ENCODE measurements at regions not wholly inside any gene's neighbourhood (a gene's known extent, or its start where the extent isn't known, plus 50 kb on each side); places are given as distances from the start of the nearest gene placed in this dataset.
"Not testable (repeated sequence)": the region's sequence is repeated elsewhere in the genome, so short reads cannot be mapped to it uniquely, and the experiment has no call there.

GRCh38 chr16:88266935-88267551 lies 115.7 kb upstream of the ZNF469 start:
- H3K36me3 ChIP-seq (ENCODE audit: insufficient read depth, low read length, poor library complexity, severe bottlenecking); H3K27ac ChIP-seq (ENCODE audit: low read depth, low read length, poor library complexity, severe bottlenecking); H3K27me3 ChIP-seq (replicated peaks; ENCODE audit: insufficient read depth, low read depth, low read length, poor library complexity); H3K4me1 ChIP-seq (ENCODE audit: insufficient read depth, low read length, poor library complexity, severe bottlenecking); H3K4me3 ChIP-seq (ENCODE audit: low read depth, low read length, poor library complexity, severe bottlenecking); BruUV-seq (replicated peaks); CTCF ChIA-PET; DNase-seq (ENCODE audit: low spot score); intact Hi-C loops (cut with micrococcal nuclease; ENCODE audit: unreplicated experiment); H3K9me3 ChIP-seq (ENCODE audit: low read depth, low read length, poor library complexity, severe bottlenecking); POLR2A ChIA-PET (ENCODE audit: low non-redundant PET): not testable (repeated sequence)

- POLR2A ChIA-PET (ENCODE audit: low non-redundant PET); CTCF ChIA-PET; BruUV-seq (replicated peaks); DNase-seq (ENCODE audit: low spot score); intact Hi-C loops (cut with micrococcal nuclease; ENCODE audit: unreplicated experiment); H3K36me3 ChIP-seq (ENCODE audit: insufficient read depth, low read length, poor library complexity, severe bottlenecking); H3K27ac ChIP-seq (ENCODE audit: low read depth, low read length, poor library complexity, severe bottlenecking); H3K27me3 ChIP-seq (replicated peaks; ENCODE audit: insufficient read depth, low read depth, low read length, poor library complexity); H3K4me3 ChIP-seq (ENCODE audit: low read depth, low read length, poor library complexity, severe bottlenecking); H3K9me3 ChIP-seq (ENCODE audit: low read depth, low read length, poor library complexity, severe bottlenecking); H3K4me1 ChIP-seq (ENCODE audit: insufficient read depth, low read length, poor library complexity, severe bottlenecking): not testable (repeated sequence)
These were observed 114.4 kb upstream of the ZNF469 start for GRCh38 chr16:88268186-88268970.

GRCh38 chr16:88270171-88270790 lies 112.5 kb upstream of the ZNF469 start:
- DNase-seq (ENCODE audit: low spot score); POLR2A ChIA-PET (ENCODE audit: low non-redundant PET); H3K27me3 ChIP-seq (replicated peaks; ENCODE audit: insufficient read depth, low read depth, low read length, poor library complexity); intact Hi-C loops (cut with micrococcal nuclease; ENCODE audit: unreplicated experiment); H3K9me3 ChIP-seq (ENCODE audit: low read depth, low read length, poor library complexity, severe bottlenecking); CTCF ChIA-PET; H3K4me3 ChIP-seq (ENCODE audit: low read depth, low read length, poor library complexity, severe bottlenecking); H3K27ac ChIP-seq (ENCODE audit: low read depth, low read length, poor library complexity, severe bottlenecking); BruUV-seq (replicated peaks); H3K4me1 ChIP-seq (ENCODE audit: insufficient read depth, low read length, poor library complexity, severe bottlenecking); H3K36me3 ChIP-seq (ENCODE audit: insufficient read depth, low read length, poor library complexity, severe bottlenecking): not testable (repeated sequence)

GRCh38 chr16:88271296-88271695 lies 111.5 kb upstream of the ZNF469 start:
- H3K27me3 ChIP-seq (replicated peaks; ENCODE audit: insufficient read depth, low read depth, low read length, poor library complexity); BruUV-seq (replicated peaks); H3K27ac ChIP-seq (ENCODE audit: low read depth, low read length, poor library complexity, severe bottlenecking); CTCF ChIA-PET; H3K4me3 ChIP-seq (ENCODE audit: low read depth, low read length, poor library complexity, severe bottlenecking); H3K36me3 ChIP-seq (ENCODE audit: insufficient read depth, low read length, poor library complexity, severe bottlenecking); DNase-seq (ENCODE audit: low spot score); POLR2A ChIA-PET (ENCODE audit: low non-redundant PET); H3K4me1 ChIP-seq (ENCODE audit: insufficient read depth, low read length, poor library complexity, severe bottlenecking); H3K9me3 ChIP-seq (ENCODE audit: low read depth, low read length, poor library complexity, severe bottlenecking); intact Hi-C loops (cut with micrococcal nuclease; ENCODE audit: unreplicated experiment): not testable (repeated sequence)

- intact Hi-C loops (cut with micrococcal nuclease; ENCODE audit: unreplicated experiment); H3K4me3 ChIP-seq (ENCODE audit: low read depth, low read length, poor library complexity, severe bottlenecking); POLR2A ChIA-PET (ENCODE audit: low non-redundant PET); H3K36me3 ChIP-seq (ENCODE audit: insufficient read depth, low read length, poor library complexity, severe bottlenecking); DNase-seq (ENCODE audit: low spot score); H3K4me1 ChIP-seq (ENCODE audit: insufficient read depth, low read length, poor library complexity, severe bottlenecking); H3K27me3 ChIP-seq (replicated peaks; ENCODE audit: insufficient read depth, low read depth, low read length, poor library complexity); H3K27ac ChIP-seq (ENCODE audit: low read depth, low read length, poor library complexity, severe bottlenecking); H3K9me3 ChIP-seq (ENCODE audit: low read depth, low read length, poor library complexity, severe bottlenecking); CTCF ChIA-PET; BruUV-seq (replicated peaks): not testable (repeated sequence)
These were observed 111.0 kb upstream of the ZNF469 start for GRCh38 chr16:88271776-88272175.

GRCh38 chr16:88272437-88272836 lies 110.3 kb upstream of the ZNF469 start:
- DNase-seq (ENCODE audit: low spot score); H3K4me3 ChIP-seq (ENCODE audit: low read depth, low read length, poor library complexity, severe bottlenecking); H3K27ac ChIP-seq (ENCODE audit: low read depth, low read length, poor library complexity, severe bottlenecking); H3K4me1 ChIP-seq (ENCODE audit: insufficient read depth, low read length, poor library complexity, severe bottlenecking); CTCF ChIA-PET; intact Hi-C loops (cut with micrococcal nuclease; ENCODE audit: unreplicated experiment); H3K9me3 ChIP-seq (ENCODE audit: low read depth, low read length, poor library complexity, severe bottlenecking); H3K36me3 ChIP-seq (ENCODE audit: insufficient read depth, low read length, poor library complexity, severe bottlenecking); POLR2A ChIA-PET (ENCODE audit: low non-redundant PET); BruUV-seq (replicated peaks); H3K27me3 ChIP-seq (replicated peaks; ENCODE audit: insufficient read depth, low read depth, low read length, poor library complexity): not testable (repeated sequence)

- intact Hi-C loops (cut with micrococcal nuclease; ENCODE audit: unreplicated experiment); H3K4me3 ChIP-seq (ENCODE audit: low read depth, low read length, poor library complexity, severe bottlenecking); H3K9me3 ChIP-seq (ENCODE audit: low read depth, low read length, poor library complexity, severe bottlenecking); H3K4me1 ChIP-seq (ENCODE audit: insufficient read depth, low read length, poor library complexity, severe bottlenecking); H3K27ac ChIP-seq (ENCODE audit: low read depth, low read length, poor library complexity, severe bottlenecking); H3K27me3 ChIP-seq (replicated peaks; ENCODE audit: insufficient read depth, low read depth, low read length, poor library complexity); CTCF ChIA-PET; POLR2A ChIA-PET (ENCODE audit: low non-redundant PET); H3K36me3 ChIP-seq (ENCODE audit: insufficient read depth, low read length, poor library complexity, severe bottlenecking); BruUV-seq (replicated peaks); DNase-seq (ENCODE audit: low spot score): not testable (repeated sequence)
These were observed 108.5 kb upstream of the ZNF469 start for GRCh38 chr16:88274126-88274750.

Data from A673 (cell line).